HG03439 (cell line): ENCODE measurements at regions not wholly inside any gene's neighbourhood (a gene's known extent, or its start where the extent isn't known, plus 50 kb on each side); places are given as distances from the start of the nearest gene placed in this dataset.

Experiments used
- ATAC-seq: cut with Tn5 transposase; IDR thresholded peaks from one replicate; pipeline ENCODE4 v1.9.1; 2021; ENCODE audit warnings: mild to moderate bottlenecking, moderate library complexity; ENCODE audit not compliant: unreplicated experiment

DNA sequence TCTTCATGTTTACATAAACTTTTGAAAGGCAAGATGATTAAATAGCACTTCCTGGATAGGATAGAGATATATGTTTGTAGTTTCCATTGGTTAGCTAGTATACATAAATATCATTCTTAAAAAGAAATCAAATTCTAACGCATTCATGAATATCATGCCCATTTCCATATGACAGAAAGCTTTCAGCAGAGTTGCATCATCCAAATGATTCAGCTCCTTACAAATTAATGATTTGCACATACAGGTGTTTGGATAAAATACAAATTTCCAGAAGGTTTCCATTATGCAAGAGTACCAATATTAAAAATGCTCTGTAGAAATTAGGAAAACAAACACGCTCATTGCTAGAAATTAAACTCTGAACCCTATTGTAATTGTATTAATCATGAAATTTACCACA lies 264.4 kb downstream of the FOXG1 start:
- ATAC-seq = no peak

DNA sequence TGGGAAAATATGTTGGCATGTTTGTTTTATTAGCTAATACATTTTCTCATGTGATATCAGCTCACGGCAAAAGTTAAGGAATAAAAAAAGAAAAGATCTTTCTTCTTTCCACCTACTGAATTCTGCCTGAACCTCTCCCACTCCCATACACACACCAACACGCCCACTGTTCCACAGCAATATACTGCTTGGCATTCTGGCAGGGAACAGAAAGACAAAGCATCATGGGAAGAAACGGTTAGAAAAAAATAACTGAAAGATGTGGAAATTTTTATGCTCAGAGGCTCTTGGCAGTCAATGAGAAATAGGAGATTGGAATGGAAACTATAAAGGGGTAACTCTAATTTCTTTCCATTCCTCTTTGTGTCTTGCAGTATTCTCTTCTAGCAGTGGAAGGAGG lies 268.5 kb downstream of the FOXG1 start:
- no peak for ATAC-seq

DNA sequence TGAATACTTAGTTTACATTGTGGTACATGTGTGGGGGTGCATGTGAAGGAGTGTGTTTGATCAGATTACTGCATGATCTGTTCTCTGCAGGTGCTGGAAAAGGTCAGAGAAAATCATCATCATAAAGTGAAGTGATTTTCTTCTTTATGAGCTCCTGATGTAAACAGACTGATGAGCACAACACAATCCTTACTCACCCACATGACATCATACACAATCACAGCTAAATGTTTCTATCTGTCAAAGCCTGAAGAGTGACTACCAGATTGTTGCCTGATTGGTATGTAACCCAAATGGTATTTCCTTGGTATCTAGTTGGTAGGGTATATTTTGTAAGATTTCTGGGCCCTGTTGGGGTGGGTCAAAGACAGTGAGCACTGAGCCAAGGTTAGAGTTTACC lies 270.8 kb downstream of the FOXG1 start:
- ATAC-seq = no peak

DNA sequence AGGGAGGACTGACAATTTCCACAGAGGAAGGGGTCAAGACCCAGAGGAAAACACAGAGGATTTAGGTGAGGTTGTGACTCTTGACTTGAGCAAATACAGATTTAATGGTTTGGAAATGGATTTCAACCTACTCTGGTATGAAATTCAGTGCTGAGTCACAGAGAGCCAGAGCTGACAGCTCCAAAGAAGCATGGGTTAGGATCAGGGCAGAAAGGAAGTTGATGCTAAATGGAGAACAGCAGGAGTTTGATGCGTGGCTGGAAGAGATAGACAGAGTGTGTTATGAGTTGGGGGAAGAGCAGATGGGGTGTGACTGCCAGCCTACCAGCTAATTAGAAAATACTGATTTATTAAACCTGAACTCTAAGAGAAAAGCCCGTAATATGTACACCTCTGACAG lies 272.6 kb downstream of the FOXG1 start:
- no peak for ATAC-seq

DNA sequence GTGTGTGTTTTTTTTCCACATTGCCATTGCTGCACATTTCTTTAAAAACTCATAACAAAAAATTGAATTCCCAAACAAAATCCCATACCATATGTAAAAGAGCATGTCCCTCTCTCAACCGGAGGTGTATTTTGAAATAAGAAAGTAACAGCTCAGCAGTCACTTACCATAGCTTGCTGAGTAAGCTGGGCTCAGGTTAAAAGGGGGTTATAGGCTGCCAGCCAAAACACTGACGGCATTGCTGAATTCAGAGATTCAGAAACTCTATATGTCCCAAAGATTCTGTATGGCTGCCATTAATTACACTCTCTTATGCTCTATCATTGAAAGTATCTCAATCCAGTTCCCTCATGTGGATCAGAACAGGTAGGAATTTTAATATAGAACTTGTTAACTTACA lies 276.0 kb downstream of the FOXG1 start:
- no peak for ATAC-seq

DNA sequence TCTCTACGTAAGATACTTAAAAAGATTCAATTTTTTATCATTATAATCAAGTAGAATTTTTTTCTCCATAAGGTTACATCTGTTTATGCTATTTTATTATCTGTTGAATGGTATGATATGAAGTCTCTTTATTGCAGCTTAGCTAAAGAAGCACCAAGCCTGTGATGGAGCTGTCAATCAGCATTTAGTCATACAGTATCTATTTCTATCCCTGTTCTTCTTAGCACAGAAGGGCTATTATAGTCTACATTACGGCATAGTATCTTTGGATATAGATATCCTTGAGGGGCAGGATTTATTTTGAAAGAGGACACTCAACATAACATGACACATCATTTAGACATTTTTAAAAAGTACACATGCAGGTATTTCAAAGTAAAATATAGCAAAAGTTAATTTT lies 277.1 kb downstream of the FOXG1 start:
- ATAC-seq = no peak

DNA sequence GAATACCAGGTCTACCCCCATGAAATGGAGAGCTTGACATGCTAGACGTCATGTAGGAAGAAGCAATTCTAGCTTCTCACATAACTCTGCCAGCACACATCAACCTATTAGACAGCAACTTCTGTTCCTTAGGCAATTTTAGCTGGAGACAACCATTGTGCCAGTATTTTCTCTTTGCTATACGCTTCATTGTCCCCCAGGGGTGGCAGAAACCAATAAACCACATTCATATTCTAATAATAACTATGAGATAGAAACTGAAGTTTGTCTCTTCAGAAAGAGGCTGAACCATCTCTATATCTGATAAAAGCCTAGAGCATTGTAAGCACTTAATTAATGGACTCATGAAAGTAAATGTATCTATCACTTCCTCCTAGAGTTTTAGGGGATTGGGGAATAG lies 278.6 kb downstream of the FOXG1 start:
- no peak for ATAC-seq

DNA sequence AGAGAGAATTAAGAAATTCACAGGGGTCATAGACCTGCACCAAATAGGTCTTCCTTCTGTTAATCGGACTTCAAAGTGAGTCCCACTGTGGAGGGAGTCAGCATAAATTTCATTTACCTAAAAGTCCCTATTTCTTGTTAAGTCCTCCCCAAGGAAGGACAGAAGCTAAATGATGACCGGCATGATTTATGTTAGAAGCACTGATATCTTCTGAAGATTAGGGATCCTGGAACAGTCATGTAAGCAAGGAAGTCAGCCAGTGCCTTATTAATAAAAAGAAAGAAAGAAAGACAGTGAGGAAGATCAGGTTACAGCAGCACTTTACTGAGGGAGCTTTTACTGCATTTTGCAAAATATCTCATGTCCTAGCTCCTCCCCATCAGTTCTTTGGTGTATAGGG lies 287.5 kb downstream of the FOXG1 start:
- no peak for ATAC-seq

DNA sequence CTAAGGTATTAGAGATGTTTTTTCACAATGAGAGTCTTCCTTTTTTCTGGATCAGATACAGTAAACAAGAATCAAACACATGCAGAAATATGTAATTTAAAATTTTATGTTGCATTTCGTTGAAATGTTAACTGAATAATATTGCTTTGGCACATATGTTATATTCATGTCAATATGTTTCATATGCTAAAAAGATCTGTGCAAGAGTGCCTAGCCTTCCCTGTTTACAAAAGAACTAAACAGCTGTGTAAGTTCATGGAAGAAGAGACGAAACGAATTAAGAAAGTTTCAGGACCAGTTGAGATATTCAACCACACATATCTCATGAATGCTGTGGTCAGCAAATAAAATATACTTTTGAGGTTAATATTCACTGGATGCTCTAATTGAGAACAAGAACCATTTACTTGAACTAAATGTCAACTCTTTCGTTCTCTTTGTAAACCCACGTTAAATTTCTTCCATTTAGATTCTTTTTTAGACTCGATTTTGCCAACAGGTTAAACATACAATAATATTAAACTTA lies 289.5 kb downstream of the FOXG1 start:
- ATAC-seq = no peak

DNA sequence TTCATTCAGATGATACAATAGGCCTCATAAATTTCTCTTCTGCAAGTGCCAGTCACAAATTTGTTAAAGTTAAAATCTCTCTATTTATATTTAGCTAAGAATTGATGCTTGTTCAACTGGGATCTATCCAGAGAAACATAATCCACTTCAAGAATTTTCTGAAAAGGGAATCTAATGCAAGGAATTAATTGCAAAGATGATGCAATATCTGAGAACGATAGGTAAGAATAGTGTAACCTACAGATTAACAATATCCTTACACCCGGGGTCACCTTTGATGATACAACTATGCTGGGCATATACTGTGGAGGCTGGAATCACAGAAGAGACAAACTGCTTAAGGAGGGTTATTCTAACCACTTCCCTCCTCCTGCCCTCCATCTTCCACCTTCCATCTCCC lies 295.1 kb downstream of the FOXG1 start:
- ATAC-seq = no peak

DNA sequence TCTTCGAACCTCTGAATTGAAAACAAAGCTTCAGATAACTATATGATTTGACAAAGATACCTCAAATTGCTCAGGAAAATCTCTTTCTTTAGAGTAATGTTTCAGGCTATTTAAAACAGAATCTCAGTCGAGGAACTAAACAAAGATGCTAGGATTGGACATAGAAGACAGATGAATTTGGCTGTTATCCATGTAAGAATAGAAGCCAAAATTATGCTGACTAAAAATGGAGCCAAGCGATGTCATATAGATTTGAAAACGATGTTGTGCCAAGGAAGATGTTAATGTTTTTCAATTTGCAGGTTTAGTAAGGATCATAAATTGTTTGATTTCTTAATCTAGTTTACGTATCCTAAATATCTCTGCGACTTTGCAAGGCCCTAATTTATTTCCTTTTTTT lies 295.9 kb downstream of the FOXG1 start:
- ATAC-seq = no peak

DNA sequence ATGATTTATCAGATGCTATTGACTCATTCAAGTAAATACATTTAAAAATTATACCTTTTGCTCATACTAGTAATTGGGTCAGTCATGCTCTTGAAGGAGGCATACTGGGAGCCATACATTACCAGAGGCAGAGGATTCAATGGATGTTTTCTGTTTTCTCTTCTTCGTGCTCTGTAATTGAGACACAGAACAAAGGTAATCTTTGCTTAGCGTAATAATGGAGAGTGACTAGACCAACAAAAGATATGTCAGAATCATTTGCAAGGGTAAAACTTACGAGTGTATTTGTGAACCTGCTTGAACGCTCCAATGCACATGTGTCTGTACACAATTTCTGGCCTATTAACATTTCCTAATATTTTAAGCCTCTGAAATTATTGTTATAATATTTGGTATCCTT lies 296.4 kb downstream of the FOXG1 start:
- ATAC-seq = no peak

DNA sequence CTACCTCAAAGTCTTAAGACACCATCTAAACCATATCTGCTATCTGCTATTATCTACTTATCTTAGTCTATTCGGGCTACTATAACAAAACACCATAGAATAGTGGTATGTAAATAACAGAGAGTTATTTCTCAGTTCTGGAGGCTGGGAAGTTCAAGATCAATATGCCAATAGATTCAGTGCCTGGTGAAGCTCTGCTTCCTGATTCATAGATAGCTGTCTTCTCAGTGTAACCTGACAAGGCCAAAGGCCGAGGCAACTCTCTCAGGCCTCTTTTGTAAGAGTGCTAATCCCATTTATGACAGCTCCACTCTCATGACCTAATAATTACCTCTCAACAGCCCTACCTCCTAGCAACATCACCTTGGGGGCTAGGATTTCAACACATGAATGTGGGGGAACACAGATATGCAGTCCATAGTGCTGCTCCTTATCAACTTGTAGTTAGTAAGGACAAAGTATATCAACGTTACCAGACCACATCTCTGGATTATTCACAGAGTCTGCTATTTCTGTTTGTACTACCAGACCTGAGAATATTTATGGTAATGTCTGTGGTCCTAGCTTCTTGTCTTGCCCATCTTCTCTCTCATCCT lies 297.8 kb downstream of the FOXG1 start:
- no peak for ATAC-seq

DNA sequence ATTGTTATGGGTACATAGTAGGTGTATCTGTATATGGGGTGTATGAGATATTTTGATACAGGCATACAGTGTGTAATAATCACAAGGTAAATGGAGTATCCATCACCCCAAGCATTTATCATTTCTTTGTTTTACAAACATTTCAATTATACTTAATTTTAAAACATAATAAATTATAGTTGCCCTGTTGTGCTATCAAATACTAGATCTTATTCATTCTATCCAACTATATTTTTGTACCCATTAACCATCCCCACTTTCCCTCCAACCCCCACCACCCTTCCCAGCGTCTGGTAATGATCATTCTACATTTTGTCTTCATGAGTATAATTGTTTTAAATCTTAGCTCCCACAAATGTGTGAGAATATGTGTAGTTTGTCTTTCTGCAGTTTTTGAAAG lies 302.6 kb downstream of the FOXG1 start:
- no peak for ATAC-seq

DNA sequence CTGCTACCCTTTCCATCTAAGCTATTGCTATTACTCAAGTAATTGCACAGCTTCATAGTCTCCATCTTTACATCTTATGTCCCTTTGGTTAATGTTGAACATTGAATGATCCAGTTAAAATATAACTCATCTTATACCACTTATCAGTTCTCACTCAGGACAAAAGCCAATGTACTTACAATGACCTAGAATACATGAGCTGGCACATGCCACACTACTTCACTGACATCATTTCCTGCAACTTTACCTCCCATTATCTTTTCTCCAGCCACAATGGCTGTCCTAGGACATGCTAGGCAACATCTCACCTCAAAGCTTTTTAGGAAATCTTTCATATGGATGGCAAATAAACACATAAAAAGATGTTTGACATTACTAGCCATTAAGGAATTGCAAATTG lies 309.2 kb downstream of the FOXG1 start:
- no peak for ATAC-seq

DNA sequence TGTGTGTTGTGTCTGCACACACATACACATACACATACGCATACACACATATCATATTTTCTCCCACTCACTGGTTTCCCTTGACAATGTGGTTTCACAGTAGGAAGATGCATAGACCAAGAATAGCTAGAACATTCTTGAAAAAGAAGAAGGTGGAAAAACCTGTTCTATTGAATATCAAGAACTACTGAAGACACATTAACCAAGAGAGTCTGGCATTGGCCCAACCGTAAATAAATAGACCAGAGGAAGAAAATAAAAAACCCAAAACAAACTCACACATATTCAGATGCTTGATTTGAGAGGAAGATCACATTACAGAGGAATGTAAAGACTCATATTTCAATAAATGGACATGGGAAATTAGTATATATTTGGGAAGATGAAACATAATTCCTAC lies 311.3 kb downstream of the FOXG1 start:
- ATAC-seq = no peak

DNA sequence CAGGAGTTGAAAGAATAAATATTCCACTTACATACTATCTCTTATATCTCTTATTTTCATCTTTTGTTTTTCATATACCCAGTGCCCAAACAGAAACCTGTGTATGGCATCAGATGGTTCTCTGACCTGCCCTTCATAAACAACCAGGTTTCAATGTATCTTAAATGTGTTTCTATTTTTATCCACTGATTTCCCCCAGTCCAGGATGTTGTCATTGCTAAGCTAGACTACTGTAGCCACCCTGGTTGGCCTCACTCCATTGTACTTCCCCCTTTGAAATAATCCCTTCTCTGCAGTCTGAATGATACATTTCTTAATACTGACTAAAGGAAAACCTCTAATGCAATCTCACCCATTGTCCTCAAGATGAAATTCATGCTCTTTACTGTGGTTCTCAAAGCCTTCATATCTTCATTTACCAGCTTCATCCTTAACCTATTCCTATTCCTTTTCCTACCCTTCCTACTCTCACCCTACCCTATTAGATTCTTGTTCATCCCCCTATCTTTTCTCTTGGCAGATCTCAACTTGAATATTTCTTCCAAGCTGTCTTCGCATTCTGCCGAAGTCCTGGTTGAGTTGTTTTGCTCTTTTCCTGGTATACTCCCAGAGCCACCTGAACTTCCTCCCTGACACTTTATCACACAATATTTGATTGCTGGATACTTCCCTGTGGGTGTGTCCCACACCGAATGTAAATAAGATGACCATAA lies 312.4 kb downstream of the FOXG1 start:
- no peak for ATAC-seq

DNA sequence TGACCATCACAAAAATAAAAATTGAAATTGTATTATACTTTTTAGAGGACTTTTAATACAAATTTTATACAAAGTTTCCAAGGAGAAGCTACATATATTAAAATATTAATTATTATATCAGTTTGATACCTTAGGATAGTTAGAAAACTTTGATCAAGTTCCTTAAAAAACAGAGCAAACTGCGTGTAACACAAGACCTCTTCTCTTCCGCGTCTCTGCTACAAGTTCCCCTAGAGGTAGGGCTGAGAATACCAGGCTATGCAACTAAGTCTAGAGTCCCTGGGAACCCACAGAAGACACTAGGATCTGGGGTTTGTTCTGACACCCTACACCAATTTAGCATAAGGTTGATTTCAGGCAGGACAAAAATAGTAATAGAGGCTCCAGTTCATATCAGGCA lies 319.0 kb downstream of the FOXG1 start:
- ATAC-seq = peak; percentile 58

DNA sequence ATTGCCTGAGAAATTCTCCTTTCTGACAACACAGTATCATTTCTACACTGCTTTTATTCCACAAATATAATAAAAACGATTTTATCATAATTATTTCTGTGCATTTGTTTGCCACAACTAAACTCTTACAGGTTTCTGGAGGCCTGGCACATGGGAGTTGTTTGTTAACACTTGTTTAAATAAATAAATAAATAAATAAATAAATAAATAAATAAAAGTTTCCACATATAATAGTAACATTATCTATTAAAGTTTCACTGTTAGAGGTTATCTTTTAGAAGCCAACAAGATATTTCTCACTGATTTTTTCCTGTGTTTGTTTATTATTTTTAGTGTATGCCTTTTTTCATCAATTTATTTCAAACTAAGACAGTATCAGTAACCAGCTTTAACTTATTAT lies 323.3 kb downstream of the FOXG1 start:
- no peak for ATAC-seq

DNA sequence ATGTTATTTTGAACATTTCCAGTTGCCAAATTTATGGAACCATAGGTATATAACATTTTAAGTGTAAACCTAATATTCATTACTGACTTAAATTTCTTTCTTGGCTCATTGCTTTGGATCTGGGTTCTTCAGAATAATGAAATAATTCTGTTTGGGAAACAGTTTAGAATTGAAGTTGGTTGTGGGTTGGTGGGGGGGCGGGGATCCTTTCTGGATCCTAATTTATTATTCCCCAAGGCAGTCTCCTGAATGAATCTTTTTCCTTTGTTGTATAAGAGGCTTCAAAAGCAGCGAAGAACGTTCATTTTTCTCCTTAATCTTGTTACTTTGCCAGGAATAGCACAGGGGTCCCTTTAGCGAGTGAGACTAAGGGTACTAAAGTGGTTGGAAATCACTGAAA lies 325.5 kb downstream of the FOXG1 start:
- no peak for ATAC-seq

DNA sequence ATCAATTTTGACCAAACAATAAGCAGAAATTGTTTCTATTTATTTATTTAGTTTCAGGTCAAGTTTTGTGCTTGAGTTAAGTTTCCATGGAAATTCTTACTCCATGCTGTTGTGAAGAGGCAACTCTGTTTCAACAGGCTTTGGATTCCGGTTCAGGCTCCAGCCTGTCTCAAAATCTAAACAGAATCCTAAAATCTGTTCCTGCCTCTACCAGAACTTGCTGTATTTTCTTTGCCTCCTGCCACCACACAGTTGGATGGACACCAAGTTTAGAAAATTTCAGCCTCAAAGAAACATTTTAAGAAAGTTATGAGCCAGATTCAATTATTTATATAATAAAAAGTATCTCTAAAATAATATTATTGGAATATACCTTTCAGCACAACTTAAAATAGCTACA lies 330.9 kb downstream of the FOXG1 start:
- no peak for ATAC-seq

DNA sequence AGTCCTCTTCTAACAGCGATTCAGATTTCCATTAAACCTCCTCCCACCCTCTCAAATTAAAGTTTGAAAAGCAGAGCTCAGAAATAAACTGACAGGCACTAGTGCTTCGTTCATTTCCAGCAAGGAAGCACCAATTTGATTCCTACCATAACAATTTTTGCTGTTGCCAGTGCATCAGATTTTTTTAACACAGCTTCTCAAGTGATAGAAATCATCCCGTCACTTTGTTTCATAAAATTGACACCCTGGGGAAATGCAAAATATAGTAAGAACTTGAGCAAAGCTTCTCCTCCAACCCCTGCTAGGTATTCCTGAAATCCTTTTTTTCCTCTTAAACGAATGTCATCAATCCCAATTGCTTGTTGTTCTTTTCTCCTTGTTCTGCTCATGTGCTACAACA lies 332.1 kb downstream of the FOXG1 start:
- ATAC-seq = no peak

DNA sequence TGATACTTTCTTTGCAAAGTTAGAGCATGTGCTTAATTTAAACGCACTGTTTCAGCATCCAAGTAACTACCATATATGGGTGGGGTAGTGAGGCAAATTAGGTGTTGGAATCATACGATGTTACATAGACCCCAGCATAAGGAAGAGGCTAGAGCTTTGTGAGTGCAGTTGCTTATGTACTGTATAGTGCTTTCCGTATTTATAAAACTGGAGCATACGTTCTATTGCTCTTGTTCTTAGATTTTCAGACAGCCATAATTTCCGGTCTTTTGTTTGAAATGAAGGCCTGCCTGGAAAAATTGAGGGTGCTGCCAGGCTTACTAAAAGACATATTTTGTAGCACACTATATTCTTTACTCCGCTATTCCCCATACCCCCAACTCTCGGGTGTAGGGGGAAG lies 335.7 kb downstream of the FOXG1 start:
- ATAC-seq = no peak
